ENCODE measurements at regions not wholly inside any gene's neighbourhood (a gene's known extent, or its start where the extent isn't known, plus 50 kb on each side); places are given as distances from the start of the nearest gene placed in this dataset.

DNA sequence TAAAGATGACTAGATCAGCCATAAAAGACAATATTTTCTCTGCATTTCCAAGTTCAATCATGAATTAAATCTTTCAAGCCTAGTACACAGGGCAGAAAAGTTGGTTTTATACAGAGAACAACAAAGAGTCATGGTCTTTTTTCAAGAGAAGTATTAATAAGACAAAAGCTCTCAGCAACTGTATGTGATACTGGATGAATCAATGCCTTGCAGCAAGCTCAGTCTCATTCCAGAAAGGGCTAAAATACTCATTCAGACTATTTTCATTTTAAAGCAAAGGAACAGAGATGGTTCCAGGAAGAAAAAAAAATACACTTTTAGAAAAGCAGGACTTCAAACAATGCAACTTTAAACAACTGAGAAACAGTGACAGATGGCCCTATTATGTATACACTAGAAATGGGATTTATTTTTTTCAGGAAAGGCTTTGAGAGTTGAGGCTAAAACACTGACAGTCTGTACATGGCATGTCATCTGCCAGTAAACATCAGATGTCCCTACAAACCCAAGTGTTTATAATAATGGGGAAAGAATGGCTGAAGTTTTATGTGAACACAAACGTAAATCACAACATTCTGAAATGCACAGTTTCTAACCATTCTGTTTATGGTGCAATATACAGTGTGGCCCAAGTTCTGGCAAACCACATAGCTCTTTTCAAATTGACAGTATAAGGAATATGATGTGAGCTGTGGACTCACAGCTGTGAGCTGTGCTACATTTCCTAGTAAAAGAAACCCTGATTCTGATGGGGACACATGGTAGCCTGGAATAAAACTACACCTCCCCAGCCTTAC, 114.3 kb upstream of the DST start (continued):
- no peak for TF ChIP-seq REST (IDR thresholded peaks at IDR 0.05; ENCODE audit: unreplicated experiment)
- TF ChIP-seq, protein P1, sequence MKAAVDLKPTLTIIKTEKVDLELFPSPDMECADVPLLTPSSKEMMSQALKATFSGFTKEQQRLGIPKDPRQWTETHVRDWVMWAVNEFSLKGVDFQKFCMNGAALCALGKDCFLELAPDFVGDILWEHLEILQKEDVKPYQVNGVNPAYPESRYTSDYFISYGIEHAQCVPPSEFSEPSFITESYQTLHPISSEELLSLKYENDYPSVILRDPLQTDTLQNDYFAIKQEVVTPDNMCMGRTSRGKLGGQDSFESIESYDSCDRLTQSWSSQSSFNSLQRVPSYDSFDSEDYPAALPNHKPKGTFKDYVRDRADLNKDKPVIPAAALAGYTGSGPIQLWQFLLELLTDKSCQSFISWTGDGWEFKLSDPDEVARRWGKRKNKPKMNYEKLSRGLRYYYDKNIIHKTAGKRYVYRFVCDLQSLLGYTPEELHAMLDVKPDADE (IDR thresholded peaks at IDR 0.05), result no peak

DNA sequence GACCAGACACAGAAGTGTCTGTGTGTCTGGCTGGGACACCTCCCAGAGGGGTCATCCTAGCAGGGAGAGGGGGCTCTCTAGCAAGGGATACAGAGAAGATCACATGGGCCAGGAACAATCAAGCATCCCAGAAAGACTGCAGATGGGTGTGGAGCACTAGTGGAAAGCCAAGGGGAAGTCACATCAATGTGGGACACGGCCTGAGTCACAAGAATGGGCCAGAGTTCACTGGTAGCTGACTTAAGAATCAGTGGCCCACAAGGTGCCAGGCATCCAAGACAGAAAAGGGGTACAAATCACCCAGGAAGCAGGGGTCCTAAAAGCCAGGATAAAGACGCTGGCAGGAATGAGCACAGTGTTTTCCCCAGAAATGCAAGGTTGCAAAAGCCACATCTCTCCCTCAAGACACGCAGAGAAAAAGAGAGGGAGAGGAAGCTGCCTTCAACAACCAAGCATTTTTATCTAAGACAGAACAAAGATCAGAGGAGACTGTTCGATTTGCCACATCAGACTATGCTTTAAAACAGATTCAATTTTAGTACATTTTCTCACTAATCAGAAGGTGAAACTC, 113.6 kb upstream of the DST start:
- no peak for ATAC-seq
- Histone ChIP-seq H3K4me3 (no peak overlapping the region), H2AFZ (no peak overlapping the region), H4K20me1 (replicated peaks; ENCODE audit: insufficient read depth) (no peaks in the 10 kb centered on the region), H3K27ac (ENCODE audit: low read depth) (peak overlapping the region; percentile 33; the same call in 1 of the 2 replicates), H3F3A (replicated peaks; ENCODE audit: low read depth) (no peaks in the 10 kb centered on the region), H3K79me2 (replicated peaks; ENCODE audit: insufficient read depth) (peaks cover 92% of the 10 kb centered on the region), H3K36me3 (ENCODE audit: insufficient read depth) (no peaks in the 10 kb centered on the region), H3K4me1 (ENCODE audit: insufficient read depth) (peaks cover 91% of the 10 kb centered on the region), H3K9me2 (ENCODE audit: insufficient read depth) (no peaks in the 10 kb centered on the region), H3K4me2 (no peak overlapping the region), H3K27me3 (ENCODE audit: insufficient read depth) (no peaks in the 10 kb centered on the region)
- H3K4me1 Mint-ChIP-seq, result peaks cover 70% of the 10 kb centered on the region
- H3K9me3 Mint-ChIP-seq, result no peaks in the 10 kb centered on the region
- H3K4me3 Mint-ChIP-seq, result no peak overlapping the region
- no peak for DNase-seq (ENCODE audit: low spot score)
- H3K27me3 Mint-ChIP-seq (ENCODE audit: insufficient read depth, low read depth, poor library complexity), result peaks cover 3% of the 10 kb centered on the region
- no peaks in the 10 kb centered on the region for H3K36me3 Mint-ChIP-seq (ENCODE audit: low read depth)
- H3K27ac Mint-ChIP-seq, result peak overlapping the region; percentile 8
- TF ChIP-seq EZH2phosphoT487 (IDR thresholded peaks at IDR 0.05; ENCODE audit: unreplicated experiment) (no peak), POLR2AphosphoS5 (IDR thresholded peaks at IDR 0.05; ENCODE audit: low read depth) (no peak), ZNF331 (CRISPR knock-in tag; IDR thresholded peaks at IDR 0.05; ENCODE audit: low read depth) (no peak), REST (IDR thresholded peaks at IDR 0.05; ENCODE audit: unreplicated experiment) (no peak), NANOG (IDR thresholded peaks at IDR 0.05; ENCODE audit: borderline replicate concordance) (no peak), ZNF114 (CRISPR knock-in tag; IDR thresholded peaks at IDR 0.05) (no peak), EZH2 (IDR thresholded peaks at IDR 0.05; ENCODE audit: low read depth, unreplicated experiment) (no peak), JUNB (IDR thresholded peaks at IDR 0.05; ENCODE audit: unreplicated experiment) (no peak), STAT1 (IDR thresholded peaks at IDR 0.05; ENCODE audit: unreplicated experiment) (no peak), CREB1 (CRISPR knock-in tag; IDR thresholded peaks at IDR 0.05; ENCODE audit: low read depth) (no peak)

Data from GM23338 (cell line).